Hematopoietic multipotent progenitor cell treated with erythropoietin and hydrocortisone succinate and interleukin-3 and kit ligand, for 8 days (in vitro differentiated cells): ENCODE measurements at regions not wholly inside any gene's neighbourhood (a gene's known extent, or its start where the extent isn't known, plus 50 kb on each side); places are given as distances from the start of the nearest gene placed in this dataset.

Experiments used
- DNase-seq: peaks from one replicate; pipeline ENCODE4 v3.0.0-alpha.2; 2015

- DNase-seq: no peak
These were observed 140.7 kb downstream of the BTC start for GRCh38 chr4:74653331-74654229.

DNA sequence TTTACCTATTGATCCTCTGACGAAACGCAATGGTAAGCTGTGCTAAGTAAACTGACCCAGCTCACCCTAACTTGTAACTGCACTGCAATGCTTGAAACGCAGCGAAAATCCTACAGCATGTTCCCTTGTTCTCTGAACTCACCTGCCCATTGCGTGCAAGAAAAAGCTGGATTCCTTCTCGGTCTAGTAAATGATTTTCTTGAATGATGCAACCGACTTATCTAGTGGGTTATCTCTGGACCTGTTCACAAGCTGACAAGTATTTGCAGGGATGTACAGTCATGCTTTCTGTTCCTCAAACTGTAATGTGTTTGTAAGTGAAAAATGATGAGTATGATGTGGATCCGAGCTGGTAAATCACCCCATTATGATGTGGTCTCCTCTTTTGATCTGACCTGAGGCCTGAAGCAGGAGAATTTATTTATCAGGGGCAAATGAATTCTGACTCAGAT, 140.1 kb downstream of the BTC start:
- DNase-seq: no peak

GRCh38 chr4:74656596-74656995, 137.7 kb downstream of the BTC start:
- no peak for DNase-seq

- DNase-seq: no peak
These were observed 136.2 kb downstream of the BTC start for GRCh38 chr4:74658116-74658515.

GRCh38 chr4:74659576-74660411, 134.5 kb downstream of the BTC start:
- peak; percentile 42 for DNase-seq

DNA sequence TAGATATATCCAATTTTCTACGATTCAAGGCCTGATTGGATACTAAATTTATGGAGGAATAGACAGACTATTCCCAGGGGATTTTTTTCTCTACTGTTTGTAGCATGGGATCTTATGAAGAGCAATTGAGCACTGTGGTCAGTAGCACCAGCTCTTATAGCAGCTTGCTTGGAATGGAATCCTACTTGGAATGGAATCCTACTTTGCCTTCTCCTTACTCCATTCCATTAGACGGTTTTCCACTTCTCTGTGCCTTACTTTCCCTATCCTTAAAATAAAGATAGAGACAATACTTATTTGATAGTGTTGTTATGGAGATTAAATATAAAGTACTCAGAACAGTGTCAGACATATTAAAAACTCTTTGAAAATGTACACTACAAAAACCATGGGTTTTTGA, 133.5 kb downstream of the BTC start:
- no peak for DNase-seq

DNA sequence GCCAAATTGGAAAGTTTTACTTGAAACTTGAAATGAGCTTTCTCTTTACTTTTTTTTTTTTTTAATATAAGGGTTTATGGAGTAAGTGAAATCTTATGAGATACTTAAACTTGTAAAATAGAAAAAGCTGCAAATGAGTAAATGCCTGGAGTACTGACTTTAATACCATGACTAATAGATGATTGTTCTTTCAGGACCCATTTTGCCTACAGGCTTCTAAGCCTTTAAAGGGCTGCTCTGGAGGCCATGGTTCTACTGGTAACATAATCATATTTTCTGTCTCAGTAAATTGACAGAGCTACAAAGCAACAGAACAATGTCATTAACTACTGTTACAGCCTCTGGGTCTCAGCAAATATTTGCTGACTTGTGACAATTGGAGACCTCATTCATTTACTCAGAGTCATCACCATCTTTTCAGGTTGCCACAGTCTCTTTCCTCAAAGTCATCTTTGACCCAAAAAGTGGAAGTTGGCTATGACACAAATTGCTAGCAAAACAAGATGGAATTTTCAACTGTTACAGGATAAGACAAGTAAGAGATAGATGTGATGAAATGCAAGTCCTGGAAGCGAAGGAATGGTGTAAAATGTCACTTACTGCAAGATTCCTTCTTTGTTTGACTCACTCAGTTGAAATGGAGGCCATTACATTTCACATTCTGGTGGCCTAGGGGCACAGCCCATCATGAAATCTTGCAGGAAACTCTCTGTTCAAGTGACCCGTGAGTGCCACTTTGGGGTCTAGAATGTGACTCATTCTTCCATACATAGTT, 132.7 kb downstream of the BTC start:
- no peak for DNase-seq

DNA sequence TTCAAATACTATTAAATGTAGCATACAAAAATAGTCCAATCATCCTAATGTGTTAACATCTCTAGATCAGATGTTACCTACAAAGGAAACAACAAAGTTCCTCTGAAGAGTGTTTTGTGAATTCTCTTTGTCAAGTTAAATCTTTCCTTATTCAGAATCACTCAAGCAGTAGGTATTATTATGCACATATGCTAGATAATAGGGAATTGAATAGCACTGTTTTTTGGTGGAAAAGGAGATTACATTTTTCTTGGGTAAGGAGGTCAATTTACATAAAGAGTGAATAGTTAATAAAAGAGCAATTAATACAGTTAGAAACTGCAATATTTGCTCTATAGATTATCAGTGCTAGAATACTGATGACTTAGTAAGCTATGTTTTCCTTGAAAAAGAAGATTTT, 130.7 kb downstream of the BTC start:
- DNase-seq: no peak

GRCh38 chr4:74665346-74665745, 129.0 kb downstream of the BTC start:
- no peak for DNase-seq

DNA sequence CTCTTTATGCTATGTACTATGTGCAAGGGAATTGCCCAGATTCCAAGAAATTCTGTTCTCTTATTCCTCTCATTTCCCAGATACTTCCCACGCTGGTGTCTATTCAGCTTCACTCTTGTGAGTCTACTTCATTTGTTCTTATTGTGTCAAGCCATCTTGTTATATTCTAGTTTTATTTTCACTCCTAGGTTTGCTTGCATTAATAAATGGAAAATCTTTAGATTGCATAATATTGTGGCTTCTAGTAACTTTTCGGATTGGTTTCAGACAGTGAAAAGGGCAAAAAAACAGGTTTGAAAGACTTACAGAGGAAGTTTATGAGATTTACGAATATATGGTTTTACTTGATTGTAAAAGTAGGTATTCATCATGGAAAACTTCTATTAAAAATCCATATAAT, 128.4 kb downstream of the BTC start:
- no peak for DNase-seq

GRCh38 chr4:74667438-74667837, 126.9 kb downstream of the BTC start:
- DNase-seq: no peak

- DNase-seq: no peak
These were observed 126.4 kb downstream of the BTC start for GRCh38 chr4:74667944-74668343.

- DNase-seq: no peak
These were observed 124.6 kb downstream of the BTC start for GRCh38 chr4:74669702-74670101.

GRCh38 chr4:74670583-74670982, 123.7 kb downstream of the BTC start:
- no peak for DNase-seq

GRCh38 chr4:74671080-74671698, 123.1 kb downstream of the BTC start:
- DNase-seq: peak; percentile 83

GRCh38 chr4:74674750-74675149, 119.6 kb downstream of the BTC start:
- no peak for DNase-seq

- peak; percentile 70 for DNase-seq
These were observed 118.5 kb downstream of the BTC start for GRCh38 chr4:74675673-74676279.

DNA sequence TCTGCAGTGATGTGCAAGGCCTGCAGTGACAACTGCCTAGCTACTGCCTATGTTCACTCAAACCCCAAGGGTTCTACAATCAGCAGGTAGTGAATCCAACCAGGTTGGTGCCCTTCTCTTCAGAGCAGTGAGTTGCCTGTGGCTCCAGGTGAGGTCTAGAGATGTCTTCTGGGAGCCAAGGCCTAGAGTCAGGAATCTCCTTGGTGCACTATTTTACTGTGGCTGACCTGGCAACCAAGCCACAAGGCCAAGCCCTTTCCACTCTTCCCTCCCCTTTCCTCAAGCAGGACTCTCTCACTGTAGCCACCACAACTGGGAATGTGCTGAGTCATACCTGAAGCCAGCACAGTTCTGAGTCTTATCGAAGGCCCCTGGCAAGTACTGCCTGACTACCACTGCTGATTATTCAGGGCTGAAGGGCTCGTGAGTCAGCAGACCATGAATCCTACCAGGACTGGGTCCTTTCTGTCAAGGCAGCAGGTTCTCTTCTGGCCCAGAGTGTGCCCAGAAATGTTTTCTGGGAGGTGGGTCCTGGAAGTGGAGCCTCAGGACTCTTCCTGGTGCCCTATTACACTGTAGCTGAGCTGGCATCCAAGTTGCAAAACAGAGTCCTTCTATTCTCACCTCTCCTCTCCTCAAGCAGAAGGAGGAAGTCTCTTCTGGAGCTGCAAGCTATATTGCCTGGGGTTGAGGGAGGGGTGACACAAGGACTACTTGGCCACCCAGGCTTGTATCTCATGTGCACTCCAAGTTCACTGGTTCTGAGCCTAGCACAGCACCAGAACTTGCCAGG, 111.6 kb downstream of the BTC start:
- DNase-seq: peak; percentile 93

GRCh38 chr4:74692972-74693371, 101.4 kb downstream of the BTC start:
- DNase-seq: no peak
